A673 (cell line): ENCODE measurements at regions not wholly inside any gene's neighbourhood (a gene's known extent, or its start where the extent isn't known, plus 50 kb on each side); places are given as distances from the start of the nearest gene placed in this dataset.

Source experiments
- BruUV-seq: library from RNA; stranded (reverse); fragments of 400-500 nt; replicated peaks from 2 replicates; lab custom pipeline; 2021; lab: Mats Ljungman, UMichigan
- CTCF ChIA-PET: fragments of 300-600 bp; sonication (Branson Sonifier 250); formaldehyde crosslinking; loops from one replicate; lab custom pipeline; 2022; ENCODE audit warnings: antibody characterized with exemption; lab: Charles Lee
- POLR2A ChIA-PET: fragments of 300-600 bp; sonication (Branson Sonifier 250); formaldehyde crosslinking; loops from one replicate; lab custom pipeline; 2022; ENCODE audit warnings: antibody characterized with exemption; ENCODE audit not compliant: low non-redundant PET; lab: Charles Lee
- DNase-seq: peaks from one replicate; pipeline ENCODE4 v3.0.0-alpha.2; 2015; ENCODE audit warnings: low spot score
- H3K27ac ChIP-seq: fragments of 200-600 bp; sonication (generic); 2 replicates; pipeline ENCODE4 v1.5.1; 2016; ENCODE audit warnings: mixed run types, low read depth, mild to moderate bottlenecking, mixed read lengths, antibody characterized with exemption, low read length; ENCODE audit not compliant: poor library complexity, severe bottlenecking
- H3K27me3 ChIP-seq: fragments of 200-600 bp; sonication (generic); replicated peaks from 2 replicates; pipeline ENCODE4 v1.6.1; 2017; ENCODE audit warnings: mixed run types, low read depth, mild to moderate bottlenecking, mixed read lengths, antibody characterized with exemption, low read length; ENCODE audit not compliant: insufficient read depth, poor library complexity
- H3K36me3 ChIP-seq: fragments of 200-600 bp; sonication (generic); 2 replicates; pipeline ENCODE4 v1.6.1; 2016; ENCODE audit warnings: mixed run types, mild to moderate bottlenecking, mixed read lengths, antibody characterized with exemption, low read length; ENCODE audit not compliant: insufficient read depth, poor library complexity, severe bottlenecking
- H3K4me1 ChIP-seq: fragments of 200-600 bp; sonication (generic); 2 replicates; pipeline ENCODE4 v1.6.1; 2017; ENCODE audit warnings: mixed run types, mild to moderate bottlenecking, mixed read lengths, antibody characterized with exemption, low read length; ENCODE audit not compliant: insufficient read depth, poor library complexity, severe bottlenecking
- H3K4me3 ChIP-seq: fragments of 200-600 bp; sonication (generic); 2 replicates; pipeline ENCODE4 v1.5.1; 2016; ENCODE audit warnings: low read depth, mixed run types, mild to moderate bottlenecking, mixed read lengths, low read length; ENCODE audit not compliant: poor library complexity, severe bottlenecking
- H3K9me3 ChIP-seq: fragments of 200-600 bp; sonication (generic); 2 replicates; pipeline ENCODE4 v1.6.1; 2016; ENCODE audit warnings: mixed run types, low read depth, mild to moderate bottlenecking, mixed read lengths, antibody characterized with exemption, low read length; ENCODE audit not compliant: poor library complexity, severe bottlenecking
- CTCF ChIP-seq: fragments of 300-800, 200-600 bp; sonication (generic); conservative IDR thresholded peaks from 2 replicates; pipeline ENCODE4 v1.5.1; 2017; ENCODE audit warnings: low read depth, mild to moderate bottlenecking, antibody characterized with exemption, low read length, moderate library complexity, mixed read lengths
- EZH2 ChIP-seq: fragments of 200-600 bp; sonication (generic); IDR thresholded peaks from 2 replicates; pipeline ENCODE4 v1.6.1; 2017; ENCODE audit warnings: borderline replicate concordance, low read depth, mild to moderate bottlenecking, mixed read lengths, antibody characterized with exemption, low read length; ENCODE audit not compliant: poor library complexity, severe bottlenecking
- intact Hi-C: fragments of 100-400 bp; cut with micrococcal nuclease; formaldehyde crosslinking; loops from one replicate; pipeline ENCODE4 v1.10.0; 2022; ENCODE audit not compliant: unreplicated experiment

DNA sequence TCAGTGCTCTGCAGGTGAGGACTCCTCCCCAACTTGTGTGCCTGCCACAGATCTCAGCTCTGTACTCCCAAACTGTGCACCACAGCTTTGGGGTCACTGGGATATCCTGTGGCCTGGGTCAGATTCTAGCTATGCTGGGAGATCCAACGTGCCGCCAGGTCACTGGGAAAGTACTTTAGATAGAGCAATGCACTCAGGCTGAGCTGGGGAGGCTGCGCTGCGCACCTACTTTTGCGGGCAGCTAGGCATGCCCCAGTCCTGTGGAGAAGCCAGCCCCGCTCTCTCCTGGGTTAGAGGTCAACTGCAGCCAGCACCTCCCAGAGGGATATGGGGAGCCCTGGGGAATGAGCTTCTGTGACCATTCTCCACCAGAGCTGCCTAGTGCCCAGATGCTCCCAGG lies 552.1 kb upstream of the CDH9 start:
- Histone ChIP-seq H3K27me3 (no peaks in the 10 kb centered on the region), H3K4me1 (no peaks in the 10 kb centered on the region), H3K9me3 (no peaks in the 10 kb centered on the region), H3K4me3 (no peak overlapping the region), H3K27ac (no peak overlapping the region), H3K36me3 (no peaks in the 10 kb centered on the region)
- TF ChIP-seq CTCF (no peak), EZH2 (no peak)
- intact Hi-C loops = no loop called here
- DNase-seq = no peak
- ChIA-PET CTCF (no interaction called here), POLR2A (interaction anchor here (0.6 kb wide), 1 partner anchor 56 kb away, joined by 5 read pairs; no protein-coding TSS in a partner anchor)
- BruUV-seq = no TSS peak

DNA sequence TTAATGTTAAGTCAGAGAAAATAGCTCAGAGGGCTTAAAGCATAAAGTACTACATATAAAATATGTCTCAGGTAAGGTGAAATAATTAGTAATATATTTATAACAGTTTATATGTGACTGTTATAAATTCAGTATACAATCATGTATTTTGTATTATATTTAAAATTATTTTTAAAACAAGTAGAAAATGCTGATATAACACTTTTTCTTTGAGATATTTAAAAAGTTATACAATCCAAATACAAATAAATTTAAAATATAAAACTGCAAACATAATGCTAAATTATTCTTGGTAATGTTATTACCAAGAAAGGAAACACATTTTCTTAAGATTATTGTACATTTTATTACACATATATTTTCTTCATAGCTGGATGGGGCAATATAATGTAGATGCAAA lies 539.9 kb upstream of the CDH9 start:
- intact Hi-C loops = no loop called here
- no peak overlapping the region for H3K27ac ChIP-seq

DNA sequence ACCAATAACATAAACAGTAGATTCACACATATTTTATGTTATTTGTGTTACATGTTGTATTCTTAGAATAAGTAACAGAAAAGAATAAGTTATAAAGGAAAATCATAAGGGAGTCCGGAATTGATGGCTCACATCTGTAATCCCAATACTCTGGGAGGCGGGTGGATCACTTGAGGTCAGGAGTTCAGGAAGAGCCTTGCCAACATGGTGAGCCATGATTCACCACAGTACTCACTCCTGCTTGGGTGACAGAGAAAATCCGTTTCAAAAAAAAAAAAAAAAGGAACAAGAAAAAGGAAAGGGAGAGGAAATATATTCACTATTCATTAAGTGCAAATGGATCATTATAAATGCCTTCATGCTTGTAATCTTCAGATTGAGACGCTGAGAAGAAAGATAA lies 533.3 kb upstream of the CDH9 start:
- no peak overlapping the region for H3K27ac ChIP-seq
- TF ChIP-seq CTCF (no peak), EZH2 (no peak)
- H3K9me3 ChIP-seq = no peaks in the 10 kb centered on the region
- ChIA-PET CTCF (no interaction called here), POLR2A (no interaction called here)
- no peaks in the 10 kb centered on the region for H3K4me1 ChIP-seq
- H3K4me3 ChIP-seq = no peak overlapping the region
- intact Hi-C loops = no loop called here
- H3K36me3 ChIP-seq = no peaks in the 10 kb centered on the region
- DNase-seq = no peak
- no TSS peak for BruUV-seq
- no peaks in the 10 kb centered on the region for H3K27me3 ChIP-seq

More for the DNA sequence above, 539.9 kb upstream of the CDH9 start:
- ChIA-PET CTCF (no interaction called here), POLR2A (no interaction called here)
- TF ChIP-seq EZH2 (no peak), CTCF (no peak)
- no peaks in the 10 kb centered on the region for H3K27me3 ChIP-seq
- H3K36me3 ChIP-seq = no peaks in the 10 kb centered on the region
- no TSS peak for BruUV-seq
- no peaks in the 10 kb centered on the region for H3K9me3 ChIP-seq
- DNase-seq = no peak
- H3K4me1 ChIP-seq = no peaks in the 10 kb centered on the region
- no peak overlapping the region for H3K4me3 ChIP-seq
